D721Med (cell line): ENCODE measurements at regions not wholly inside any gene's neighbourhood (a gene's known extent, or its start where the extent isn't known, plus 50 kb on each side); places are given as distances from the start of the nearest gene placed in this dataset.
"Not testable (repeated sequence)": the region's sequence is repeated elsewhere in the genome, so short reads cannot be mapped to it uniquely, and the experiment has no call there.

Source experiments
- DNase-seq: peaks from one replicate; pipeline ENCODE4 v3.0.0; 2011; ENCODE audit warnings: low spot score; ENCODE audit not compliant: insufficient read length
- FAIRE-seq: peaks from 2 replicates; lab custom pipeline; 2011; peaks lifted over from hg19 to GRCh38; lab: Jason Lieb, UNC
- TF ChIP-seq, protein P1 (sequence below): IDR thresholded peaks from 2 replicates; pipeline ENCODE4 v1.5.1; 2012; ENCODE audit warnings: mild to moderate bottlenecking, control low read depth; ENCODE audit not compliant: insufficient read depth; ENCODE audit errors: missing control alignments

DNA sequence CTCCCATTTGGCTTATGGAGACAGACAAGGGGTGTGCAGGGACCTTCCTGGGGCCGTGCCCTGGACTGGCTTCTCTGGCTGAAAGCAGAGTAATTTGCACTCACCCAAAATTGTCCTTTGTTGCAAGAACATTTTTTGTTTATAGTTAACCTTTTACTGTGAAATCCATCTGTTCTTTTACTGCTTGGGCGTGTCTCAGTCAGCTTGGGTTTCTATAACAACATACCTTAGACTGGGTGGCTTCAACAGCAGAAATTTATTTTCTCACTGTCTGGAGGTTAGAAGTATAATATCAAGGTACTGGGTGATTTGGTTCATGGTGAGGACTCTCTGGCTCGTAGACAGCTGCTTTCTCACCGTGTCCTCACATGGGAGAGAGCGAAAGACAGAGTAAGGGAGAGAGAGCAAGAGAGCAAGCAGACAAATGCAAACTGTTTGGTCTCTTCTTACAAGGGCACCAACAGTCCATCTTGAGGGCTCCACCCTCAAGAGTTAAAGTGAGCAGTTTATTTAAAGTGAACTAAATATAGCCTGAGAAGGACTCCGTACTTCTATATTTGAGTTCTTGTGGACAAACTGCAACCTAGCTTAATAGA lies 131.0 kb upstream of the NPY start:
- TF ChIP-seq, protein P1, sequence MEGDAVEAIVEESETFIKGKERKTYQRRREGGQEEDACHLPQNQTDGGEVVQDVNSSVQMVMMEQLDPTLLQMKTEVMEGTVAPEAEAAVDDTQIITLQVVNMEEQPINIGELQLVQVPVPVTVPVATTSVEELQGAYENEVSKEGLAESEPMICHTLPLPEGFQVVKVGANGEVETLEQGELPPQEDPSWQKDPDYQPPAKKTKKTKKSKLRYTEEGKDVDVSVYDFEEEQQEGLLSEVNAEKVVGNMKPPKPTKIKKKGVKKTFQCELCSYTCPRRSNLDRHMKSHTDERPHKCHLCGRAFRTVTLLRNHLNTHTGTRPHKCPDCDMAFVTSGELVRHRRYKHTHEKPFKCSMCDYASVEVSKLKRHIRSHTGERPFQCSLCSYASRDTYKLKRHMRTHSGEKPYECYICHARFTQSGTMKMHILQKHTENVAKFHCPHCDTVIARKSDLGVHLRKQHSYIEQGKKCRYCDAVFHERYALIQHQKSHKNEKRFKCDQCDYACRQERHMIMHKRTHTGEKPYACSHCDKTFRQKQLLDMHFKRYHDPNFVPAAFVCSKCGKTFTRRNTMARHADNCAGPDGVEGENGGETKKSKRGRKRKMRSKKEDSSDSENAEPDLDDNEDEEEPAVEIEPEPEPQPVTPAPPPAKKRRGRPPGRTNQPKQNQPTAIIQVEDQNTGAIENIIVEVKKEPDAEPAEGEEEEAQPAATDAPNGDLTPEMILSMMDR = no peak
- DNase-seq = no peak
- FAIRE-seq = no peak

DNA sequence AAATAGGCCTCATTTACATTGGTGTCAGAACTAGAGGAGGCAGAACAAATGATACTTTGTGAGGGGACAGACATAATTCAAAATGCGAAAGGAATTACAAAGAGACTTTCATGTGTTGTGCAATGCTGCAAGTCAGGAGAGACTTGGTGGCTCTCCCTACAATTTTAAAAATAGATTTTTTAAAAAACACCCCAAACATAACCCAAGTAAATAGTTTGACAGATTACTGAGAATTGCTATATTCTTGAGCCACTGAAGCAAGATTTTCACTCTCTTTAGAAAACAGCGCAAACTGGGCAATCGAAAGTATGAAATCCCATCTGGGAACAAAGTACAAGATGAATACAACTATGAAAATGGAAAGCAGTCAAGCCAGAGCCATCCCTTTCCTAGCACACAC lies 126.3 kb upstream of the NPY start:
- FAIRE-seq (no peak), DNase-seq (no peak)
- TF ChIP-seq, protein P1 = no peak

DNA sequence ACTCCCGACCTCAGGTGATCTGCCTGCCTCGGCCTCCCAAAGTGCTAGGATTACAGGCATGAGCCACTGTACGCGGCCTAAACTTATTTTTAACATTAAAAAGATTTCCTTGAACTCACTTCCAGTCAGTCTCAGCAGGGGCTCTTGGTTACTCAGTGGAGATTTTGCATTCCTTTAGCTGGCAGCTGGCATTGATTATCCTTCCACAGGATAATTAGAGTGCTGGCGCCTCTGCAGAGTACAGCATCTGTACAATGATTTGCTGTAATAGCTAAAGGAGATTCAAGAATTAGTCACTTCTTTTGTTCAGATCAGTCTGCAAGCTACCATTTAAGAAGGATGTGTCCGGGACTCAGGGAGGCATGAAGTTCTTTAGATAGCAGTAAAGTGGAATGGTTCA lies 125.0 kb upstream of the NPY start:
- FAIRE-seq = no peak

DNA sequence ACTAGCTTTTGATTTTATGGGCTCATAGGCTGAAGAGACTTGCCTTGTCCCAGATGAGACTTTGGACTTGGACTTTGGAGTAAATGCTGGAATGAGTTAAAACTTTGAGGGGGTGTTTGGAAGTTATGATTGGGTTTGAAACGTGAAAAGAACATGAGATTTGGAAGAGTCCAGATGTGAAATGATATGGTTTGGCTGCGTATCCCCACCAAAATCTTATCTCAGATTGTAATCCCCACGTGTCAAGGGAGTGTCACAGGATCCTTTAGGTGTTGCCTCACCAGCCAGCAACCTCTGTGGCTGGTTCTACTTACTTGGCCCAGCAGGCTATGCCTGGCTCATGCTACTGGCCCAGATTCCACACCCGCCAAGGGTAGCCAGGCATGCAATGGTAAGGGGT lies 119.6 kb upstream of the NPY start:
- FAIRE-seq = no peak
- TF ChIP-seq, protein P1 = no peak
- DNase-seq = no peak

More for the DNA sequence above, 125.0 kb upstream of the NPY start:
- no peak for DNase-seq
- TF ChIP-seq, protein P1 = no peak

DNA sequence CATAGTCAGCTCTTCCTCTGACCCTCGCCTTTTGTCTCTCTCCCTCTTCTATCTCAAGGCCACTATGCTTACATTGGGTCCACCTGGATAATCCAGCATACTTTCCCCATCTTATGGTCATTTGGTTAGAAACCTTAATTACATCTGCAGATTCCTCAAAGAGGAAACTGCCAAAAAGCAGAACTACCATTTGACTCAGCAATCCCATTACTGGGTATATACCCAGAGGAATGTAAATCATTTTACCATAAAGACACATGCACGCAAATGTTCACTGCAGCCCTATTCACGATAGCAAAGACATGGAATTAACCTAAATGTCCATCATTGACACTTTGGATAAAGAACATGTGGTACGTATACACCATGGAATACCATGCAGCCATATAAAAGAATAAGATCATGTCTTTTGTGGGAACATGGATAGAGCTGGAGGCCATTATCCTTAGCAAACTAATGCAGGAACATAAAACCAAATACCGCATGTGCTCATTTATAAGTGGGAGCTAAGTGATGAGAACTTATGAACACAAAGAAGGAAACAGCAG lies 114.8 kb upstream of the NPY start:
- TF ChIP-seq, protein P1 = no peak
- FAIRE-seq = no peak
- DNase-seq = no peak

DNA sequence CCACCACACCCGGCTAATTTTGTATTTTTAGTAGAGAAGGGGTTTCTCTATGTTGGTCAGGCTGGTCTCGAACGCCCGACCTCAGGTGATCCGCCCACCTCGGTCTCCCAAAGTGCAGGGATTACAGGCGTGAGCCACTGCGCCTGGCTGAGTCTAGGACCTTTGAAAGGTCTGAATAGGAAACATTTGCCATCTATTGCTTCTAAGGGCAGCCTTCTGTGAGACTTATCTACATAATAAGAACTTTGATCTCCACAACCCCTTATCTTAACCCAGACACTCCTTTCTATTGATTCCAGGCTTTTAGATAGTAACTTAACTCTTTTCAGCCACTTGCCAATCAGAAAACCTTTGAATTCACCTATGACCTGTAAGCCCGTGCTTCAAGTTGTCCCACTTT lies 112.0 kb upstream of the NPY start:
- FAIRE-seq, DNase-seq: not testable (repeated sequence)

DNA sequence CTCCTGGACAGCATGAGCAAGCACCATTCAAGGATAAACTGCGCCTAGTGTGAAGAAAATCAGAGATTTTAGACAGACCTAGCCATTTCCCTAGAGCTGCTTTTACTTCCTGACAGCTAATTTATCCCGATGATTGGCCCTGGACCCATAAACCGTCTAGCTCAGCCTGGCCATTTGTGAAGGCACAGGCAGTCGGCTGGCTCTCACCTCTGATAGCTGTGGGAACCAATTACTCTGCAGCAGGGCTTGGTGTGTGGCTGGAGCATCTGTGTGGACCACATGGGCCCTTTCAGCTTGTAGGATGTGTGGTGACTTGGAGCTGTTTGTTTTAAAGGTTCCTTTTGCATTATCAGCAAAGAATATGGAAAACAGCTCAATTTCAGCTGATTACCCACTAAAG lies 111.1 kb upstream of the NPY start:
- DNase-seq (no peak), FAIRE-seq (no peak)
- TF ChIP-seq, protein P1 = no peak
